H1 (cell line): ENCODE measurements at regions not wholly inside any gene's neighbourhood (a gene's known extent, or its start where the extent isn't known, plus 50 kb on each side); places are given as distances from the start of the nearest gene placed in this dataset.

Experiments used
- BRCA1 ChIP-seq: IDR thresholded peaks from 2 replicates; pipeline ENCODE4 v1.6.1; 2012; ENCODE audit warnings: low read depth, low read length, improper control_type of control experiment
- CREB1 ChIP-seq: IDR thresholded peaks from 2 replicates; pipeline ENCODE4 v1.6.1; 2012; ENCODE audit warnings: inconsistent platforms
- EGR1 ChIP-seq: IDR thresholded peaks from 2 replicates; pipeline ENCODE4 v1.6.1; 2011; ENCODE audit warnings: low read depth, low read length, borderline replicate concordance
- EP300 ChIP-seq, 2 experiments: IDR thresholded peaks; 1 replicate in 1 of 2; 2 replicates in 1 of 2; pipeline ENCODE4 v1.6.1; 2011 to 2012; ENCODE audit warnings: low read depth in 2 of 2, low read length in 2 of 2, mild to moderate bottlenecking in 2 of 2, borderline replicate concordance in 1 of 2, inconsistent platforms in 1 of 2, moderate library complexity in 1 of 2
- JUND ChIP-seq: IDR thresholded peaks from 2 replicates; pipeline ENCODE4 v1.6.1; 2011; ENCODE audit warnings: mild to moderate bottlenecking, improper control_type of control experiment, low read length
- MAFK ChIP-seq: IDR thresholded peaks from 2 replicates; pipeline ENCODE4 v1.6.1; 2012; ENCODE audit warnings: low read depth, mild to moderate bottlenecking, improper control_type of control experiment, low read length
- POLR2A ChIP-seq, 2 experiments: IDR thresholded peaks; 1 replicate in 1 of 2; 2 replicates in 1 of 2; pipeline ENCODE4 v1.6.1; 2011; ENCODE audit warnings: low read depth in 2 of 2, low read length in 2 of 2, mild to moderate bottlenecking in 2 of 2; ENCODE audit errors: control extremely low read depth in 1 of 2
- ZNF274 ChIP-seq: IDR thresholded peaks from 2 replicates; pipeline ENCODE4 v1.7.0; 2012; ENCODE audit warnings: low read length, borderline replicate concordance; ENCODE audit errors: extremely low read depth
- TF ChIP-seq, protein P1 (sequence below), 3 experiments: IDR thresholded peaks; 1 replicate in 2 of 3; 2 replicates in 1 of 3; pipeline versions ENCODE4 v1.5.1 to v1.6.1; 2011; ENCODE audit warnings: low read length in 3 of 3, mild to moderate bottlenecking in 3 of 3, inconsistent platforms in 2 of 3, low read depth in 1 of 3, moderate library complexity in 1 of 3; ENCODE audit not compliant: insufficient read depth in 1 of 3; ENCODE audit errors: control extremely low read depth in 1 of 3
- TF ChIP-seq, protein P2 (sequence below): IDR thresholded peaks from 2 replicates; pipeline ENCODE4 v1.6.1; 2011; ENCODE audit warnings: low read length, improper control_type of control experiment

DNA sequence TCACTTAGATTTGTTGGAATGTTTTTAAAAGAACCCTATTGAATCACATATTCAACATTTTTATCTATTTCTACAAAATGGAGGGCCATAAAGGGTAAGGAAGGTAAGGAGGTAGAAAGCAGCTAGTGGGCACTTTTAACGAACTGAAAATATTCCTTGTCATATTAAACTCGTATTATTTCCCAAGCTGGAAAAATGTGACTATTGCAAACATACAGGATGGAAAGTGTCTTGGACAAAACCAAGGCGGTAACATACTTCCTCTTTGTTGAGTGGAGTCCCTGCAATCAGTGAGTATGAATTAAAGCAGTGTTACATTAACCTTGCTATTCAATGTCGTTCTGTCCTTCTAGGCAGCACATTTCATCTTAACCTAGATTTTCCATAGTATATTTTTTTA is 165.6 kb downstream of the RCN1 start:
- TF ChIP-seq POLR2A (IDR thresholded peaks at IDR 0.05; ENCODE audit: control extremely low read depth in 1 of 2, low read depth in 2 of 2, low read length in 2 of 2), result no peak
- TF ChIP-seq, protein P1, sequence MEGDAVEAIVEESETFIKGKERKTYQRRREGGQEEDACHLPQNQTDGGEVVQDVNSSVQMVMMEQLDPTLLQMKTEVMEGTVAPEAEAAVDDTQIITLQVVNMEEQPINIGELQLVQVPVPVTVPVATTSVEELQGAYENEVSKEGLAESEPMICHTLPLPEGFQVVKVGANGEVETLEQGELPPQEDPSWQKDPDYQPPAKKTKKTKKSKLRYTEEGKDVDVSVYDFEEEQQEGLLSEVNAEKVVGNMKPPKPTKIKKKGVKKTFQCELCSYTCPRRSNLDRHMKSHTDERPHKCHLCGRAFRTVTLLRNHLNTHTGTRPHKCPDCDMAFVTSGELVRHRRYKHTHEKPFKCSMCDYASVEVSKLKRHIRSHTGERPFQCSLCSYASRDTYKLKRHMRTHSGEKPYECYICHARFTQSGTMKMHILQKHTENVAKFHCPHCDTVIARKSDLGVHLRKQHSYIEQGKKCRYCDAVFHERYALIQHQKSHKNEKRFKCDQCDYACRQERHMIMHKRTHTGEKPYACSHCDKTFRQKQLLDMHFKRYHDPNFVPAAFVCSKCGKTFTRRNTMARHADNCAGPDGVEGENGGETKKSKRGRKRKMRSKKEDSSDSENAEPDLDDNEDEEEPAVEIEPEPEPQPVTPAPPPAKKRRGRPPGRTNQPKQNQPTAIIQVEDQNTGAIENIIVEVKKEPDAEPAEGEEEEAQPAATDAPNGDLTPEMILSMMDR (IDR thresholded peaks at IDR 0.05; ENCODE audit: control extremely low read depth in 1 of 3, insufficient read depth in 1 of 3, low read depth in 1 of 3, low read length in 3 of 3), result no peak
- no peak for TF ChIP-seq BRCA1
- no peak for TF ChIP-seq JUND
- TF ChIP-seq, protein P2, sequence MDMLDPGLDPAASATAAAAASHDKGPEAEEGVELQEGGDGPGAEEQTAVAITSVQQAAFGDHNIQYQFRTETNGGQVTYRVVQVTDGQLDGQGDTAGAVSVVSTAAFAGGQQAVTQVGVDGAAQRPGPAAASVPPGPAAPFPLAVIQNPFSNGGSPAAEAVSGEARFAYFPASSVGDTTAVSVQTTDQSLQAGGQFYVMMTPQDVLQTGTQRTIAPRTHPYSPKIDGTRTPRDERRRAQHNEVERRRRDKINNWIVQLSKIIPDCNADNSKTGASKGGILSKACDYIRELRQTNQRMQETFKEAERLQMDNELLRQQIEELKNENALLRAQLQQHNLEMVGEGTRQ, result no peak
- TF ChIP-seq ZNF274, result no peak
- no peak for TF ChIP-seq MAFK
- no peak for TF ChIP-seq EP300 (IDR thresholded peaks at IDR 0.05; ENCODE audit: borderline replicate concordance in 1 of 2, low read depth in 2 of 2, low read length in 2 of 2)
- no peak for TF ChIP-seq EGR1
- no peak for TF ChIP-seq CREB1
